HCT116 (cell line): ENCODE measurements at regions not wholly inside any gene's neighbourhood (a gene's known extent, or its start where the extent isn't known, plus 50 kb on each side); places are given as distances from the start of the nearest gene placed in this dataset.

Source experiments
- ATAC-seq: fragments of 200-7000 bp; cut with Tn5 transposase; 2 replicates; pipeline ENCODE4 v1.9.1; 2020; ENCODE audit warnings: mild to moderate bottlenecking, moderate library complexity
- BruUV-seq: library from RNA; stranded (reverse); fragments of 400-500 nt; replicated peaks from 2 replicates; lab custom pipeline; 2021; lab: Mats Ljungman, UMichigan
- CTCF ChIA-PET: fragments of 300-600 bp; sonication (Branson Sonifier 250); formaldehyde crosslinking; loops from one replicate; lab custom pipeline; 2021; ENCODE audit warnings: antibody characterized with exemption; lab: Charles Lee
- POLR2A ChIA-PET: fragments of 300-600, 350-600 bp; sonication (Branson Sonifier 250); formaldehyde crosslinking; loops from one replicate; lab custom pipeline; 2021; ENCODE audit warnings: antibody characterized with exemption; lab: Charles Lee
- RAD21 ChIA-PET, 2 experiments: fragments of 300-600 bp; sonication (Branson Sonifier 250); formaldehyde crosslinking; loops; one replicate each; lab custom pipeline; 2023; ENCODE audit warnings: low total read pairs in 2 of 2; ENCODE audit not compliant: uncharacterized antibody in 2 of 2, unreplicated experiment in 2 of 2, low non-redundant PET in 1 of 2; lab: Charles Lee
- DNase-seq: peaks from one replicate; pipeline ENCODE4 v3.0.0-alpha.2; 2010; ENCODE audit warnings: low read depth, low spot score
- H2AFZ ChIP-seq: fragments of 200-600 bp; shearing (Covaris generic), sonication (generic); 2 replicates; pipeline ENCODE4 v1.6.1; 2017; ENCODE audit warnings: low read depth, mixed run types, mixed read lengths, antibody characterized with exemption, low read length; ENCODE audit not compliant: poor library complexity, severe bottlenecking
- H3K27ac ChIP-seq: 2 replicates; pipeline ENCODE4 v1.5.1; 2012; ENCODE audit warnings: low read depth, low read length
- H3K27me3 ChIP-seq: fragments of 200-600 bp; sonication (generic); 2 replicates; pipeline ENCODE4 v1.6.1; 2016; ENCODE audit warnings: mixed run types, low read length, mixed read lengths; ENCODE audit not compliant: insufficient read depth
- H3K36me3 ChIP-seq, 2 experiments: fragments of 200-500 bp in 1 of 2; fragments of 200-600 bp in 1 of 2; sonication (Bioruptor generic) in 1 of 2; sonication (generic) in 1 of 2; 2 replicates each; pipeline versions ENCODE4 v1.5.1 to v1.6.1; 2014 to 2016; ENCODE audit warnings: low read length in 2 of 2, inconsistent platforms in 1 of 2, mixed read lengths in 1 of 2, mixed run types in 1 of 2; ENCODE audit not compliant: insufficient read depth in 2 of 2, control insufficient read depth in 1 of 2
- H3K4me1 ChIP-seq, 2 experiments: fragments of 200-600 bp in 1 of 2; sonication (generic) in 1 of 2; 2 replicates each; pipeline versions ENCODE4 v1.5.1 to v1.6.1; 2012 to 2017; ENCODE audit warnings: low read length in 2 of 2, inconsistent platforms in 1 of 2, mild to moderate bottlenecking in 1 of 2, mixed read lengths in 1 of 2, mixed run types in 1 of 2, moderate library complexity in 1 of 2; ENCODE audit not compliant: insufficient read depth in 2 of 2, control insufficient read depth in 1 of 2
- H3K4me2 ChIP-seq: fragments of 200-600 bp; sonication (generic); 2 replicates; pipeline ENCODE4 v1.6.1; 2017; ENCODE audit warnings: mixed run types, low read length, mixed read lengths
- H3K4me3 ChIP-seq, 2 experiments: fragments of 200-600 bp in 1 of 2; sonication (generic) in 1 of 2; replicated peaks in 1 of 2; 2 replicates each; pipeline ENCODE4 v1.5.1; 2011 to 2016; ENCODE audit warnings: low read length in 2 of 2, control low read depth in 1 of 2, low read depth in 1 of 2, mild to moderate bottlenecking in 1 of 2, mixed read lengths in 1 of 2, mixed run types in 1 of 2
- H3K79me2 ChIP-seq: fragments of 200-600 bp; sonication (generic); 2 replicates; pipeline ENCODE4 v1.6.1; 2017; ENCODE audit warnings: mild to moderate bottlenecking, mixed run types, low read length, moderate library complexity, mixed read lengths; ENCODE audit not compliant: insufficient read depth
- H3K9ac ChIP-seq: fragments of 200-600 bp; sonication (generic); 2 replicates; pipeline ENCODE4 v1.6.1; 2016; ENCODE audit warnings: low read length, mixed read lengths
- H3K9me2 ChIP-seq: fragments of 200-600 bp; sonication (generic), shearing (Covaris generic); 2 replicates; pipeline ENCODE4 v1.6.1; 2017; ENCODE audit warnings: mixed run types, mild to moderate bottlenecking, moderate library complexity; ENCODE audit not compliant: insufficient read depth
- H3K9me3 ChIP-seq, 2 experiments: fragments of 200-500 bp in 1 of 2; fragments of 200-600 bp in 1 of 2; sonication (Bioruptor generic) in 1 of 2; sonication (generic) in 1 of 2; 2 replicates each; pipeline ENCODE4 v1.6.1; 2014 to 2017; ENCODE audit warnings: low read length in 2 of 2, mixed read lengths in 2 of 2, inconsistent platforms in 1 of 2, low read depth in 1 of 2, mild to moderate bottlenecking in 1 of 2, mixed run types in 1 of 2, moderate library complexity in 1 of 2; ENCODE audit not compliant: control insufficient read depth in 1 of 2, insufficient read depth in 1 of 2
- H4K20me1 ChIP-seq: fragments of 200-600 bp; sonication (generic), shearing (Covaris generic); 2 replicates; pipeline ENCODE4 v1.6.1; 2017; ENCODE audit warnings: mixed run types, mild to moderate bottlenecking, moderate library complexity; ENCODE audit not compliant: insufficient read depth
- CEBPB ChIP-seq: IDR thresholded peaks from 2 replicates; pipeline ENCODE4 v1.6.1; 2012; ENCODE audit warnings: low read depth
- EGR1 ChIP-seq: IDR thresholded peaks from 2 replicates; pipeline ENCODE4 v1.6.1; 2012; ENCODE audit warnings: low read depth
- FOSL1 ChIP-seq: IDR thresholded peaks from 2 replicates; pipeline ENCODE4 v1.6.1; 2012; ENCODE audit warnings: low read depth
- JUND ChIP-seq: IDR thresholded peaks from 2 replicates; pipeline ENCODE4 v1.6.1; 2012
- POLR2A ChIP-seq: IDR thresholded peaks from 2 replicates; pipeline ENCODE4 v1.7.0; 2011; ENCODE audit warnings: borderline replicate concordance; ENCODE audit not compliant: insufficient read depth, insufficient read length; ENCODE audit errors: extremely low read depth
- REST ChIP-seq: IDR thresholded peaks from 2 replicates; pipeline ENCODE4 v1.6.1; 2012; ENCODE audit warnings: low read depth
- SIN3A ChIP-seq: IDR thresholded peaks from 2 replicates; pipeline ENCODE4 v1.6.1; 2012; ENCODE audit warnings: low read depth
- SP1 ChIP-seq: IDR thresholded peaks from 2 replicates; pipeline ENCODE4 v1.6.1; 2012; ENCODE audit warnings: low read depth
- SRF ChIP-seq: IDR thresholded peaks from 2 replicates; pipeline ENCODE4 v1.6.1; 2012; ENCODE audit warnings: low read depth
- TCF7L2 ChIP-seq: IDR thresholded peaks from 2 replicates; pipeline ENCODE4 v1.7.0; 2011; ENCODE audit warnings: borderline replicate concordance, inconsistent platforms; ENCODE audit not compliant: insufficient read depth, insufficient read length; ENCODE audit errors: extremely low read depth
- intact Hi-C: fragments of 100-400 bp; cut with micrococcal nuclease; formaldehyde crosslinking; loops from 2 replicates; pipeline ENCODE4 v1.10.0; 2022
- TF ChIP-seq, protein P1 (sequence below): IDR thresholded peaks from 2 replicates; pipeline ENCODE4 v1.6.1; 2012

GRCh38 chr2:52429740-52430139 is 1337.9 kb upstream of the CHAC2 start:
- TF ChIP-seq FOSL1 (no peak), SP1 (no peak), REST (no peak), TCF7L2 (no peak), JUND (no peak), CEBPB (no peak), SRF (no peak), EGR1 (no peak), POLR2A (no peak), SIN3A (no peak)
- TF ChIP-seq, protein P1, sequence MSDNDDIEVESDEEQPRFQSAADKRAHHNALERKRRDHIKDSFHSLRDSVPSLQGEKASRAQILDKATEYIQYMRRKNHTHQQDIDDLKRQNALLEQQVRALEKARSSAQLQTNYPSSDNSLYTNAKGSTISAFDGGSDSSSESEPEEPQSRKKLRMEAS = no peak
- no peak overlapping the region for H3K4me3 ChIP-seq
- no peaks in the 10 kb centered on the region for H3K36me3 ChIP-seq
- no peaks in the 10 kb centered on the region for H3K4me1 ChIP-seq
- no peak overlapping the region for H3K9ac ChIP-seq
- no peaks in the 10 kb centered on the region for H3K79me2 ChIP-seq
- ChIA-PET RAD21 (no interaction called here), POLR2A (no interaction called here), CTCF (no interaction called here)
- H3K27ac ChIP-seq = no peak overlapping the region
- no peaks in the 10 kb centered on the region for H4K20me1 ChIP-seq
- H2AFZ ChIP-seq = no peak overlapping the region
- DNase-seq (no peak), ATAC-seq (no peak)
- BruUV-seq = no TSS peak
- no peaks in the 10 kb centered on the region for H3K9me3 ChIP-seq
- H3K27me3 ChIP-seq = no peaks in the 10 kb centered on the region
- H3K4me2 ChIP-seq = no peak overlapping the region
- H3K9me2 ChIP-seq = no peaks in the 10 kb centered on the region
- intact Hi-C loops = no loop called here
